HG03159 (cell line): ENCODE measurements at regions not wholly inside any gene's neighbourhood (a gene's known extent, or its start where the extent isn't known, plus 50 kb on each side); places are given as distances from the start of the nearest gene placed in this dataset.

Experiments used
- ATAC-seq: cut with Tn5 transposase; IDR thresholded peaks from one replicate; pipeline ENCODE4 v1.9.1; 2021; ENCODE audit warnings: mild to moderate bottlenecking, moderate library complexity; ENCODE audit not compliant: unreplicated experiment

DNA sequence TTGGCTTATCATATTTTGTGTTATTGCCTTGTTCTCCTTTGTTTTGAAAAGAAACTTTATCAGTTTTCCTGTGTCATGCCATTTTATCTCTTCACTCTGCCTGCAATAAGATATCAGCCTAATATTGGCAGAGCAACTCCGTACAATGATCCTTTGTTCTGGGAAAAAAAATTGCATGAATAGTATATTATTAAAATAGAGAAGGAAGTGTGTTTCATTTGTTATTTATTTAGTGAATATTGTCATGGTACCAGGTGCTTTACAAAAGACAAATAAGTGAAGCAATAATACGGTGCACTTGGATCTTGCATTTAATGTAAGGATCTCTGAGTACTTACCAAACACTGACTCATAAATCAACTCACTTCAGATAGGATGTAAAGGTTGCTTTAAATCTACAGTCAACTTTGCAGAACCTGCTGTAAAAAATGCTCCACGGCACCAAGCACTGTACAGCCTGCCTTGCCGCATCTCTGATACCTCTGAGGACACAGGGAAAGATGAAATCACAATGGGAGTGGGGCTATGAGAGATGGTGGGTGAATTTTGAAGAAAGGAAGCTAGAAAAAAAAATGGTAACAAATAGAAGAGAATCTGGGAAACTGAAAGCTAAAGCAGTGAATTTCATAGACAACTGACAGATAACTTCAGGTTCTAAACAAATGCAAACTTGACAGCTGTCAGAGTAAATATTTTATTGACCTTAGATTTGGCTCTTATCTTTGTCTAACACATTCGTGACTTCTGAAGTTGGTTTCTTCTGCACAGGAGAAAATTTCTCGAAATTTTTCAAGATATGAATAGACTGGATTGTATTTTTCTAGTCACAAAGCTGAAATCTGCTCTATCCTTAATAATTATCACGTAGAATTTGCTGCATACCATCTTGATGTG, 232.1 kb downstream of the ENC1 start:
- no peak for ATAC-seq

DNA sequence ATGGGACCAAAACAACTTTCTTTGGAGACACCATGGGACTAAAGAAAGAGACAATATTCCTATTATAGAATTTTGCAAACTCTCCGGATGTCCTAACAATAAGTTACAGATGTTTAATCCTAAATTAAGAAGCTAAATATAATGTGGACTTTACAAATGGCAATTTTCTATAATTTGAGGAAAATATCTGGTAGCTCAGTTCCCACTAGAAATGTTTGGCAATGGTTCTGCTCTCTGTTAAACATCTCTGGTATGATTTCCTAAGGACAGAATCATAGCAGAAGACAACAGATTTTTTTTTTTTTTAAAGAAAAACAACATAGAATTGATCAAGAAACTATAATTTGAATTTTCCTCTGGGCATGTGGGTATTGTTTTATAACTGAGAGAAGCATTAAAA, 232.8 kb downstream of the ENC1 start:
- ATAC-seq: no peak

DNA sequence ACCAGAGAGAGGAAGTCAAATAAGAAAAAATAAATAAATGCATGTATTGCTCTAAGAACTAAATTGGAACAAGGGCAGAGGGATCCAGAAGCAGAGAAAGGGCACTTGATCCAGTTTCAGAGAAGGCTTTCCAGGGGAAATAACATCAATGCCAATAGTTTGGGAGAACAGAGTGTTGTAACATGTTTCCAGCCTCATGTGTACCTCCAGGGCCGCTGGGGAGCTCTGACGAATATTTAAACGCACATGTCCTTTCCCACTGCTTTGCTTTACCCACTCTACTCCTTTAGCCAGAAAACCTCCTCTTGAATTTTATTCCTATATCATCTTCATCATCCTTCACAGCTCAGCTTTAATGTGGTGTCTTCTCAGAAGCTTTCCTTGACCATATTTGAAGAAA, 233.7 kb downstream of the ENC1 start:
- no peak for ATAC-seq

DNA sequence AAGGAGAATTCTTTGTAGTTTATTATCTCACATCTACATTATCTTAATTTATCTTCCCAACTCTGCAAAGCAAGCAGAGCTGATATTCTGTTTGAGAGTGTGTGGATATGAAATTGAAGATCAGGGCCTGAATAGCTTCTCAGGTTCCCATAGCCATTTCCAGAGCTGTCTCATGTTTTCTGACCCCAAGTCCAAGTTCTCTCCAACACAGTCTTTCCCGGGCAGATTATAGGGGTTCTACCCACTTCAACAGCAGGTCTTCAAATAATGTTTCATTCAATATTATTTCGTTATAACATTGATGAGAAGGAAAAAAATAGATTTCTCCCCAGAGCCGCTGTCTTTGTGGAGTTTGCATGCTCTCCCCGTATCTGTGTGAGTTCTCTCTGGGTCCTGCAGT, 234.9 kb downstream of the ENC1 start:
- no peak for ATAC-seq

DNA sequence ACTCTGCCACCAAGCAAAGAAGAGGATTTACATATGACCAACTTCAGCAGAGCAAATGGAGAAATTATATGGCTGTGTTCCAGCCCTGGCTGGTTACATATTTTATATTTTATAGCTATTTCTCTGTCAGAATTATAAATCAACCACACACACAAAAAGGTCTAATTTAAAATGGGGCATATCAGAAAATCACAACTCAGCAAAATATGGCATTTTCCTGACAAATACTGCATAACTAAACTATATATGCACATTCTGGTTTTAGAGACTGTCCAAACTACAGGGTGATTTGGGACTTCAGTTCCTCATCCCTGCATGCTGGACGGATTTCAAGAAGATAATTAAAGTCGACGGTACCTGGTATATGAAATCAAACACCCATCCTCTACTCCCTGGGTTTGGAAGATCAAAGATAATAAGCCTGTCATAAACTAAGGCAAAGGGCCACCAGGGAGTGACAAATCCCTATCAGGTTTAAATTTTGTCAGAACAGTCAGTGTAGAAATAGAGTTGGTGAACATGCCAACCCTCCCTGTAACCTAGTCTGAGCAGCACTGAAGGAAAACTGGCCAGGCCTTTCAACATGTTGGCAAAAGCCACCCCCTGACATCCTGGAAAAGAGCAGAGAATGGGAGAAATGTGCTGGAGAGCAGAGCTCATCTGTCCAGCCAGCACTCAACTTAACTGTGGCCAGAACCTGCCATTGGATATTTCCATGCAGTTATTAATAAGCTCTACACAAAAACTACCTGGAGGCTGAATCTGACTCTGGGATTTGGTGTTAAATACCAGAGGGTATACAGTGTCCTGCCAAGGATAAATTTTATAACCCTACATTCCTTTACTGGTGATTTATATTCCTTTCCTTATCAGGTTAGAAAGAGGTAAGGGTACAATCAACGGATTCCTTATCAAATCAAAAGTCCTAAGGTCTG, 235.7 kb downstream of the ENC1 start:
- no peak for ATAC-seq

DNA sequence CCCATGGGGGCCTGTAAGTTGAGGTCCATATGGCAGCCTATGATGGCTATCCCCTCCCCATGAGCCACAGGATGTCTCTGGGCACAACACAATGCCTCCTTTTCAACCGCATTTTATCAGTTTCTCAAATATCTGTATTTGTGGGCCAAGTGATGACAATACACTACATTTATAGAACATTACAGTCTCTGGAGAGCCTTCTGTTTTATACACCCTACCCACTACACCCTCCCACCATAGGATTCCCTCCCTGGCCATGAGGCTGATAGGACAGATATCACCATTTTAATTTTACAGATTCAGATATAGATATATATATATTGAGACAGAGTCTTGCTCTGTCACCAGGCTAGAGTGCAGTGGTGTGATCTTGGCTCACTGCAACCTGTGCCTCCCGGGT, 236.8 kb downstream of the ENC1 start:
- no peak for ATAC-seq

DNA sequence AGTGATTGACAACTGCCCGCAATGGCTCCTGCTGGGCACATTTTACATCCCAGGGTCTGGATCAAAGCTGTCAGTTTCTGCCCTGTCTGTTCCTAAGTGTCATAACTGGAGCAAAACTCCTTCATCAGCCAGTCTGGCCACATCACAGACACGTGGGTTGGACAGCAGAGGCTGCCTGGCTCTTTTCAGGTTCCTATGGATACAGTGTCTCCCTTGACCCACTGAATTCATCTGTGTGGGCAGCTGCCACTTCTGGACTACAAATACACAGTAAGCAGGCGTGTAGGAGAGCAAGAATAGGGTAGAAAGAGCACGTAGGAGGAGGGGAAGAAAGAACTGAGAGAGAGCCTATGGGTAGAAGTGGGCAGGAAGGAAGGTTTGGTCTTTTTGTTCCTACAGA, 238.0 kb downstream of the ENC1 start:
- ATAC-seq: no peak

DNA sequence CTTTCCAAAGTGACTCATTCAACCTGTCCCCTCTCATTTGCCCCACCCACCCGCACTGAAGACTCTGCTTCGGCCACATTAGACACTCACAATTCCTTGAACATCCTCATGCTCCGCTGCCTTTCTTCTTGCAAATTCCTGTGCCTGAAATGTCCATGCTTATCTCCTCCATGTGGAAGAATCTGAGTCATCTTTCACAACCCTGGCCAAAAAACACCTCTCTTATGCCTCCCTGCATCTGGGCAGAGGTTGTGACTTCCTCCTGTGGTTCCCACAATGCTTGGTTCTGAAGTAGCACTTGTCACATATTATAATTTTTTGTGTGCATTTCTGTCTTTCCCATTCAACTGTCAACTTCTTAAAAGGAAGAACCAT, 238.6 kb downstream of the ENC1 start:
- no peak for ATAC-seq

DNA sequence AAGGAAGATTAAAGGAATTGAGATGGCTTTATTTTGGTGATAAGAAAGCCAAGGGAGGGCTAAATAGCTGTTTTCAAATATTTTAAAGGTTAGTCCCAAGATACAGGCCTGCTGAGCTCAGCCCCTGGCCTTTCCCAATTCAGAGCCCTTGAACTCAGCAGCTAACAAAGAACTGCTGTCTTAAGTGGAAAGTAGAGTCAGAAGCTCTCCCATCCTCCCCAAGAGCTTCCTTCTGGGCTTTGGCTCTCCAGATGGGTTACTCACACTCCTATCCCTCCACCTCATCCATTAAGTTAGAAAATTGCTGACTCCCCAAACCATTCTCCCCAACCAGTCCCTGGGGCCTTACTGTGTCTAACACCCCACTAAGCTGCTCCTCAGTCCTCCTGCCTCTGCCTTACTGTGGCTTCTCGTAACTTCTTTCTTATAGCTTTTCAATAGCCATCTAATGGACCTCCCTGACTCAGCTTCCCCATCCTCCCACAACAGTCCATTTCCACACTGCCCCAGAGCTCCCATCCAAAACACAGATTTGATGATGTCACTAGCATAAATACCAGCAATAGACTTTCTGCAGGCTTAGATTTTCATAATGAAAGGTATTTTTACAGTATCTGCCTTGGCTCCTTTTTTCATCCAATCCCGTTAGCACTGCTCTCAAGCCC, 239.1 kb downstream of the ENC1 start:
- no peak for ATAC-seq

DNA sequence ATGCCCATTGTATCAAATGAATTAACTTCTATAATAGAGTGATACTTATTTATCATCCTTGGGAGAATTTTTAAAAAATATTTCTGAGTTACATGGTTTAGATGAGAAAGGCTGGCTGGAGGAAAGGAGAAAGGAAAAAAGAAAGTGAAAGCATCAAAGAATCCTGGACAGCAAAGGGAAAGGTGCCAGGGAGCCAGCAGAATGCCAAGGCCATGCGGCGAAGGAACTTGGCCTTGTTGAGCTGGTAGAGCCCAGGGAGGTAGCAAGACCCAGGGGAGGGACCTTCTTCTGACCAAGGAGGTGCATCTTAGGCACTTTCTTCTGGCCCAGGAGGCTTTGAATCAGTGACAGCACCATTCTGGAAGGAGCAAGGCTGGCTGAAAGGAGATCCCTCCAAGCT, 240.5 kb downstream of the ENC1 start:
- ATAC-seq: no peak

DNA sequence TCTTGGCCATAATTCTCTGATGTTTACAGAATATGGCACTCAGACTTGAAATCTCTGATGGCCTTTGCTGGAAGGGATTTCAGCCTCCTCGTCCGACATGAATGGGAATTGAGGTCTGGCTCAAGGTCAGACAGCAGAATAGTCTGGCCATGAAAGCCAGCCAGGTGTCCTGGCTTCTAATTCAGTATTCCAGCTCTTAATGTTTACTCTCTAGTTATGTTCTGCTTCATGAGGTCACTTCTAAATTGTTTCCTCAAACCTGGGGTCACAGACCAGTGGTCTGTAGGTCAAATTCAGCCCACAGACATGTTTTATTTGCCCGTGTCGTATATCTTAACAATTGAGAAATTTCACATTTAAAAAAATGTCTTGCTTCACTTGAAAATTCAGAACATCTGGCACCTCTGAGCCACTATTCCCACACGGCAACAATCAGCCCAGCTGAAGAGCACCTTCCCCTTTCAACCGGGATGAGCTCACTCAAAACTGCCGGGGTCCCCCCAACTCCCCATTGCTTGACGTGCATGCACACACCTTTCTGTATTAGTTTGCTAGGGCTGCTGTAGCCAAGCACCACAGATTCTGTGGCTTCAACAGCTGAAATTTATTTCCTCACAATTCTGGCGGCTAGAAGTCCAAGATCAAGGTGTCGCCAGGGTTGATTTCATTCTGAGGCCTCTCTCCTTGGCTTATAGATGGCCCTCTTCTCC, 243.5 kb downstream of the ENC1 start:
- ATAC-seq: no peak

DNA sequence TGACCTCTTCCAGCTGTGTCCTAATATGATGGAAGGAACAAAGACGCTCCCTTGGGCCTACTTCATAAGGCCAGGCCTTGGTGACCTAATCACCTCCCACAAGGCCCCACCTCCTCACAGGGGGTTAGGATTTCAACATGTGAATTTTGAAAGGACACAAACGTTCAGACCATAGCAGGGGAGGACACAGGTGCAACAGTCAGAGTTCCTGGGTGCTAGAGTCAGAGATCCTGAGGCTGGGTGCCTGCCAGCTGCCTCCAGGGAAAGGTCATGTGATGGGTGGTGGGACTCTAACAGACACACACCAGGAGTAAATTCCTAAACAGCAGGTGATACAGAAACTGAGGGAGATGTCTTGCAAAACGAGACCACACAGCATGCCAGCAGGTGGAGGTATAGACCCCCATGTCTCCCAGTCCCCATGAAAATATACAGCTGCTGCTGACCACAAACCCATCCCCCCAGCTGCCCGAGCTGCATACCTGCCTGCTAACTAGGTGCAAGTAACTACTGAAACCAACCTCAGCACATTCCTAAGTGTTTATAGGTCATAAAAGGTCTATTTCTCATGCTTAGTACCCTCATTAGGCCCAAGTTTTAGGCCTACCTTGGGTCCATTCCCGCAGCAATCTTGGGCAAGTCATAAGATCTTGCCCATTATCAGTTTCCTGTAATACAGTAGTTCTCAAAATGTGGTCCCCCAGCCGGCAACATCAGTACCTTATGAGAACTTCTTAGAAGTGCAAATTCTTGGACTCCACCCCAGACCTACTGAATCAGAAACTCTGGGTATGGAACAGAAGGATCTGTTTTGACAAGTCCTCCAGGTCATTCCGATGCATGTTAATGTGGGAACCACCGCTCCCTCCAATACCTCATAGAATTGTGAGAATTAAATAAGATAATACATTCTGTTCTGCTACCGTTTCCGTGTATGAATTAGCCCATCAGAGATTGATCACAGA, 245.3 kb downstream of the ENC1 start:
- ATAC-seq: no peak

DNA sequence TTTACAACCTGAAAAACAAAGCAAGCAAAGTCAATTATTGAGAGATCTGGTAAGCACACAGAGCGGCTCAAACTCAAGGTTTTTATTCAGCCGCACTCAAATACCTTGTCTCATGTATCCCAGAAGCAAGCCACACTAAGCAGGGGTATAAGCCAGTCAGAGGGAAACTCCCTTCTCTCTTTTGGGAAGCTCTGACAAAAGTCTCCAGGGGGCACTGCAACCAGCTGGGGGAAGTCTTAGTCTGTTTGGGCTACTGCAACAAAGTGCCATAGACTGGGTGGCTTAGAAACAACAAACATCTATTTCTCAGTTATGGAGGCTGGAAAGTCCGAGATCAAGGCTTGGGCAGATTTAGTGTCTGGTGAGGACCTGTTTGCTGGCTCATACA, 246.0 kb downstream of the ENC1 start:
- no peak for ATAC-seq

DNA sequence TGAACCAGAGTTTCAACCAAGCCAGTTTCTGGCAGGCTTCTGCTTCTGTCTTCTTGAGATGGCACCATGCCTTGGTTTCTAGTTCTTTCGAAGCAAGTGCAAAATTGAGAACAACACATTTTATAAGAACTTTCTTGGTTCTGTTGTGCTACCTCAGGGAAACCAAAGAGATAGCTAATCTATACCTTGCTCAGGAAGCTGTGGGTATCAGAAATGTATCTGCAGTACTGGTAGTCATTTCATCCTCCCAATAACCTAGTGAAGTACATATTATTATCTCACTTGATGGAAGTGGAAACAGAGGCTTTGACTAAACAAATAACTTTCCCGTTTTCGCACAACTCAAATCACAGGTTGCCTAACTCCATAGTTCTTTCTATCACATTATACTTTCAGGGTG, 246.6 kb downstream of the ENC1 start:
- no peak for ATAC-seq

DNA sequence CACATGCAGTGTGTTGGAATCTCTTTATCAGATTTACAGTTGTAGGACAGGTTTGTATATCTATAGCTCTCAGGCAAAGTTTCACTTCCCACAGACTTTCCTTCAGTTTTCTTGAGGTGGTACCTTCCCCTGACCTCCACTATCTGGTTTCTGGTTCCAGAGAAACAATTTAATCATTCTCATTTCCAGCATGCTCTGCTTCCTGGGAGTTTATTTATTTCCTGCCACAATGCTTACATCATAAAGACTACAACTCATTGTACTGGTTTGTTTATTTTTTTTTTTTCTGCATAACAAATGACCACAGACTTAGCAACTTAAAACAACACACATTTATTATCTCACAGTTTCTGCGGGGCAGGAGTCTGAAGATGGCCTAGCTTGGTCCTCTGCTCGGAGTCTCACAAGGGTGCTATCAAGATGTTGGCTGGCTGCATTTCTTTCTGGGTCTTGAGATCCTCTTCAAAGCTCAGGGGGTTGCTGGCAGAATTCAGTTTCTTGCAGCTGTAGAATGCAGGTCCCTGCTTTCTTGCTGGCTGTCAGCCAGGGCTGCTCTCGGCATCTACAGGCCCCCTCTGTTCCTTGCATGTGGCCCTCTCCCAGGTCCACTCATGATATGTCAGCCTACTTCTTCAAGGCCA, 247.7 kb downstream of the ENC1 start:
- ATAC-seq: no peak

DNA sequence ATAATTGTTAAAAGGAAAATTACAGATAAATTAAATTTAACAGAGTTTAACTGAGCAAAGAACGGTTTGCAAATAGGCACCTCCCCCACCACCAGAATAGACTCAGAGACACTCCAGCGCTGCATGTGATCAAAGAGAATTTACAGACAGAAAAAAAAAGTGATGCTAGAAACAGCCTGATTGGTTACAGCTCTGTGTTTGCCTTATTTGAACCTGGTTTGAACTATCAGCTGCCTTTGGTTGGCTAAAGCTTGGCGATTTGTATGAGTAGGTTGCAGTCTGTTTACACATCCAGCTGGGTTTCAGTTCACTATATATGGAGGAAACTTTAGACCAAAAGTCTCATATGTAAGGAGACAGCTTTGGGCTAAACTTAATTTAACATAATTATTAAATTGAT, 249.1 kb downstream of the ENC1 start:
- ATAC-seq: no peak

DNA sequence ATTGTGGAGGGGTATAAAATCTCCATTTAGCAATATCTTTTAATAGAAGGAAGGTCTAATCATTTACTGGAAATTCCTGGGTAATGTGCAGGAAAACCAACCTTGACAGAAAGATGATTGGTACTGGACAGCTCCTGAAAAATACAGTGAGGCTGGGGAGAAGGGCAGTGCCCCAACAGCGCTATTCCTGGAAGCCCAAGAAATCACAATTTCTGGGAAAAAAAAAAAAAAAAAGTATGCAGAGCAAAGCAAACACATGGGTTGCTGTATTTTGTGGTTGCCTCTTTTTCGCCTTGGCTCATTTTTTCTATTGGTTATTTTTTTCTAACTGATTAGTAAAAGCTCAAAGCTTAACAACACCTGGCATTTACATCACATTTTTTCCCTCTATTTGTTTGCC, 249.7 kb downstream of the ENC1 start:
- no peak for ATAC-seq

DNA sequence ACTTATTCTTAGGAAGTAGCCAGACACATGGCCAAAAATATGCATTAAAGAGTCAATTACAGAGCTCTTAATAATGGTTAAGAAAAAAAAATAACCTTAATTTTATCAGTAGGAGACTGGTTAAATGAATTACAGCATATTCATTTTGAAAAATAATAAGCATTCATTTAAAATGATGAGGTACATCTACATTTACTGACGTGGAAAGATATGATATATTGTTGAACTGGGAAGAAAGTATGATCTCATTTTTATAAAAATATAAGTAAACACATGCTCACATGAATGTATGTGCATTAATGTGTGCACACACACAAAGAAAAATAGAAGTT, 250.3 kb downstream of the ENC1 start:
- ATAC-seq: no peak

DNA sequence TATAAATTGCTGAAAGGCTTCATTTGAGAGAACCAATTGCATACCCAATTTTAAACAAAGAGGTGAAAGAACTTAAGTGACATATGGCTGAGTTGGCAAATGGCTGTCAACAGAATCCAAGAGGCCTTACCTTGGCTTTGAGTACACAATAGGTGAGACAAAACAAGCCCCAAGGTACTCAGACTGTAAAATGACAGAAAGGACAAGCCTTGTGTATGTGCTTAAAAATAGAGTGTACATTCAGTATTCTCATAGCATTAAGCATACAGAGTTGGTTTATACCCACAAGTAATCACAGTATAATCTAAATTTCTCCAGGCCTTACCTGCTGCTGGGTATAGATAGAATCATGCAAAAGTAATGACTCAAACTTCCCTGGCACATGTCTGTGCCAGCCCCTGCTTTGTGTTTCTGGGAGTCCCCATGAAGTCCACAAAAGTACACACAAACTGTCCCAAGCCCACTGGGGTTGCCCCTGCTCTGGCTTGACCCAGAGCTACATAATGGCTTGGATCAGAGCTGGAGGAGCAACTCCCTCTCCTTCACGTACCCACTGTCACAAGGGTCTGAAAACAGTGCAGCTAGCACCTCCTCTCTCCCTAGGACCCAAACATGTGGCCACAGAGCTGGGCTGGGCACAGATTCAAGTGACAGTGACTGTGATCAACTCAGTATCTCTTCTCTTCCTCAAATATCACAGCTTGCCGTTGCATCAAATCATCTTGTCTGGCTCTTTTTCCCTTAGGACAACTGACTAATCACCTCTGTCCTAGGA, 250.8 kb downstream of the ENC1 start:
- ATAC-seq: no peak
